ENCODE measurements at regions not wholly inside any gene's neighbourhood (a gene's known extent, or its start where the extent isn't known, plus 50 kb on each side); places are given as distances from the start of the nearest gene placed in this dataset.

DNA sequence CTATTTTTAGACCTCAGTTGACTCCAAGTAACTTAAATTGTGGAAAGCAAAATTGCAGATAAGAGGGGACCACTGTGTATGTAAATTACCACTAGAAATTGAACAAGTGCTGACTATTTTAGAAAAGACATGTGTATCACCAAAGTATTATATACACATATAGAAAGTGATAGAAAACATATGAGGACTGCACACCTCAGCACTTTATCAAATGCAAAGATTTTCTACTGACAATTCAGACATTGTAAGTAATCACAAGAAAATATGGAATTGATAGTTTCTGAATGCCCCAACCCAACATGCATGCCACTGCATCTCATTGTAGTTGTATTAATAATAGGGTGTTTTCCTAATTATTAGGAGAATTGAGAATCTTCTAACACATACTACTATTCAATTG is 536.5 kb downstream of the CDH11 start:
- no peak for DNase-seq (ENCODE audit: low read depth, low spot score)
- Histone ChIP-seq H3K36me3 (ENCODE audit: insufficient read depth, low read length) (no peaks in the 10 kb centered on the region), H3K4me3 (no peak overlapping the region), H3K27ac (no peak overlapping the region), H3K9ac (ENCODE audit: insufficient read length) (no peak overlapping the region), H3K9me3 (ENCODE audit: low read depth, low read length) (no peaks in the 10 kb centered on the region)
- TF ChIP-seq POLR2AphosphoS5 (IDR thresholded peaks at IDR 0.05; ENCODE audit: borderline replicate concordance, low read depth, low read length): no peak
- TF ChIP-seq FOXP2 (optimal IDR thresholded peaks at IDR 0.05; ENCODE audit: control extremely low read depth, extremely low read length, insufficient read depth): no peak
- no peak for TF ChIP-seq EZH2 (IDR thresholded peaks at IDR 0.05)

DNA sequence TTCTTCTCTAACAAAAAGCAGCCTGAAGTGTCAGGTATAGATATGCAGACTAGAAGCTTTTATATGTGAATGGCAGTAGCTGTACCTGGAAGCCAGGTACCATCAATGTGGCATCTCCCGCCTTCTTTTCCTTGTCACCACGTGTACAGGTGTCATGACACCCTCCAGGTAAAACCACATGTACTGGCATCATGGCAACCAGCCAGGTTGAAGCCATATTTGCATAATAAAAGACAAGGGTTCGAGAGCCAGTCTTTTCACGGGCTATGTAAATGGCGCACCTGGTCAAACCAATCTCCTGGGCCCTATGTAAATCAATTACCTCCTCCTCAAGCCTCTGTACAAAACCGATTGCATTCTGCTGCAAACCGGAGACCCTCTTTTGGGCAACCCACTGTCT is 541.3 kb downstream of the CDH11 start:
- Histone ChIP-seq H3K27ac (no peak overlapping the region), H3K9me3 (ENCODE audit: low read depth, low read length) (no peaks in the 10 kb centered on the region), H3K36me3 (ENCODE audit: insufficient read depth, low read length) (no peaks in the 10 kb centered on the region), H3K9ac (ENCODE audit: insufficient read length) (no peak overlapping the region), H3K4me3 (no peak overlapping the region)
- TF ChIP-seq EZH2 (IDR thresholded peaks at IDR 0.05) (no peak), FOXP2 (optimal IDR thresholded peaks at IDR 0.05; ENCODE audit: control extremely low read depth, extremely low read length, insufficient read depth) (no peak), POLR2AphosphoS5 (IDR thresholded peaks at IDR 0.05; ENCODE audit: borderline replicate concordance, low read depth, low read length) (no peak)
- no peak for DNase-seq (ENCODE audit: low read depth, low spot score)

- H3K27ac ChIP-seq: no peak overlapping the region
- no peak overlapping the region for H3K9ac ChIP-seq (ENCODE audit: insufficient read length)
- no peaks in the 10 kb centered on the region for H3K9me3 ChIP-seq (ENCODE audit: low read depth, low read length)
- H3K4me3 ChIP-seq: no peak overlapping the region
- H3K36me3 ChIP-seq (ENCODE audit: insufficient read depth, low read length): no peaks in the 10 kb centered on the region
- DNase-seq (ENCODE audit: low read depth, low spot score): no peak
- no peak for TF ChIP-seq POLR2AphosphoS5 (IDR thresholded peaks at IDR 0.05; ENCODE audit: borderline replicate concordance, low read depth, low read length)
- no peak for TF ChIP-seq FOXP2 (optimal IDR thresholded peaks at IDR 0.05; ENCODE audit: control extremely low read depth, extremely low read length, insufficient read depth)
- TF ChIP-seq EZH2 (IDR thresholded peaks at IDR 0.05): no peak
Observed at GRCh38 chr16:64579712-64580111, 542.2 kb downstream of the CDH11 start.

GRCh38 chr16:64545768-64546167 is 576.1 kb downstream of the CDH11 start:
- H3K9ac ChIP-seq (ENCODE audit: insufficient read length): no peak overlapping the region

GRCh38 chr16:64544859-64545258 is 577.0 kb downstream of the CDH11 start:
- TF ChIP-seq EZH2 (IDR thresholded peaks at IDR 0.05) (no peak), POLR2AphosphoS5 (IDR thresholded peaks at IDR 0.05; ENCODE audit: borderline replicate concordance, low read depth, low read length) (no peak), FOXP2 (optimal IDR thresholded peaks at IDR 0.05; ENCODE audit: control extremely low read depth, extremely low read length, insufficient read depth) (no peak)
- Histone ChIP-seq H3K9me3 (ENCODE audit: low read depth, low read length) (no peaks in the 10 kb centered on the region), H3K4me3 (no peak overlapping the region), H3K27ac (no peak overlapping the region), H3K36me3 (ENCODE audit: insufficient read depth, low read length) (no peaks in the 10 kb centered on the region), H3K9ac (ENCODE audit: insufficient read length) (no peak overlapping the region)
- DNase-seq (ENCODE audit: low read depth, low spot score): no peak

More at GRCh38 chr16:64545768-64546167, 576.1 kb downstream of the CDH11 start:
- H3K36me3 ChIP-seq (ENCODE audit: insufficient read depth, low read length): no peaks in the 10 kb centered on the region
- DNase-seq (ENCODE audit: low read depth, low spot score): no peak
- no peak for TF ChIP-seq EZH2 (IDR thresholded peaks at IDR 0.05)
- no peak for TF ChIP-seq POLR2AphosphoS5 (IDR thresholded peaks at IDR 0.05; ENCODE audit: borderline replicate concordance, low read depth, low read length)
- TF ChIP-seq FOXP2 (optimal IDR thresholded peaks at IDR 0.05; ENCODE audit: control extremely low read depth, extremely low read length, insufficient read depth): no peak
- no peaks in the 10 kb centered on the region for H3K9me3 ChIP-seq (ENCODE audit: low read depth, low read length)
- H3K4me3 ChIP-seq: no peak overlapping the region
- H3K27ac ChIP-seq: no peak overlapping the region

DNA sequence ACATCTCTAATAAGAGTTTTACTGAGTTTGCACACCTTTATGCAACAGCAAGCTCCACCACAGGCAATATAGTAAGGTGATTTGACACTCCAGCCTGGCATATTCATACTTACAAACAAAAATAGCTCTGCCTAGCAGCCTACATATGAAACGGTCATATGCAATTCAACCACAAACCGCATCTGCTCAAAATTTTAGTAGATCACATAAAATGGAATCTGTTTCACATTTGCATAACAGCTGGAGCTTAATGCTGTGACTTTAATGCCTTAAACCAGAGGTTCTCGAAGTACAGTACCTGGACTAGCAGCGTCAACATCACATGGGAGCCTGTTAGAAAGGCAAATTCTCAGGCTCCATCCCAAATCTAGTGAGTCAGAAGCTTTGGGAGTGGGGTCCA is 578.4 kb downstream of the CDH11 start:
- Histone ChIP-seq H3K9me3 (ENCODE audit: low read depth, low read length) (no peaks in the 10 kb centered on the region), H3K9ac (ENCODE audit: insufficient read length) (no peak overlapping the region), H3K4me3 (no peak overlapping the region), H3K27ac (no peak overlapping the region), H3K36me3 (ENCODE audit: insufficient read depth, low read length) (no peaks in the 10 kb centered on the region)
- DNase-seq (ENCODE audit: low read depth, low spot score): no peak
- TF ChIP-seq FOXP2 (optimal IDR thresholded peaks at IDR 0.05; ENCODE audit: control extremely low read depth, extremely low read length, insufficient read depth) (no peak), POLR2AphosphoS5 (IDR thresholded peaks at IDR 0.05; ENCODE audit: borderline replicate concordance, low read depth, low read length) (no peak), EZH2 (IDR thresholded peaks at IDR 0.05) (no peak)

GRCh38 chr16:64543031-64543430 is 578.8 kb downstream of the CDH11 start:
- no peak for DNase-seq (ENCODE audit: low read depth, low spot score)
- H3K36me3 ChIP-seq (ENCODE audit: insufficient read depth, low read length): no peaks in the 10 kb centered on the region
- no peaks in the 10 kb centered on the region for H3K9me3 ChIP-seq (ENCODE audit: low read depth, low read length)
- TF ChIP-seq FOXP2 (optimal IDR thresholded peaks at IDR 0.05; ENCODE audit: control extremely low read depth, extremely low read length, insufficient read depth) (no peak), POLR2AphosphoS5 (IDR thresholded peaks at IDR 0.05; ENCODE audit: borderline replicate concordance, low read depth, low read length) (no peak), EZH2 (IDR thresholded peaks at IDR 0.05) (no peak)
- no peak overlapping the region for H3K9ac ChIP-seq (ENCODE audit: insufficient read length)
- no peak overlapping the region for H3K27ac ChIP-seq
- H3K4me3 ChIP-seq: no peak overlapping the region

- no peak for DNase-seq (ENCODE audit: low read depth, low spot score)
- Histone ChIP-seq H3K9me3 (ENCODE audit: low read depth, low read length) (no peaks in the 10 kb centered on the region), H3K36me3 (ENCODE audit: insufficient read depth, low read length) (no peaks in the 10 kb centered on the region), H3K4me3 (no peak overlapping the region), H3K9ac (ENCODE audit: insufficient read length) (no peak overlapping the region), H3K27ac (no peak overlapping the region)
- TF ChIP-seq EZH2 (IDR thresholded peaks at IDR 0.05) (no peak), POLR2AphosphoS5 (IDR thresholded peaks at IDR 0.05; ENCODE audit: borderline replicate concordance, low read depth, low read length) (no peak), FOXP2 (optimal IDR thresholded peaks at IDR 0.05; ENCODE audit: control extremely low read depth, extremely low read length, insufficient read depth) (no peak)
Observed at GRCh38 chr16:64542152-64542551, 579.7 kb downstream of the CDH11 start.

DNA sequence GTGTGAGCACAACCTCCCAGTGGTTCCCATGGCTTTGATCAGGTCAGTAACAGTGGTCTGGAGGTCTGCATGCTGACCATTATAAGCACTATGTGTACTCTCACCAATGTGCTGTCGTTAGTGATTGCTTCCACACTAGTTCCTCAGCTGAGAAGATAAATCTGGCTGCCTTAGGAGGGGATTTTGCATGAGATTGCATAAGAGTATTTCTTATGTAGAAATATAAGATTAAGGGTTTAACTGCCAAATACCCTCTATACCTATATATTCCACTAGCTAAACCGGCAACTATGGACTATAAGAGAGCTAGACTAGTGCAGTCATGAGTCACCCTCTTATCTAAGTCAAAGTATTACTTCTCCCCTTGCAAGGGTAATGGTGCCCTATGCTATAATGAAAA is 580.2 kb downstream of the CDH11 start:
- DNase-seq (ENCODE audit: low read depth, low spot score): no peak
- no peak overlapping the region for H3K9ac ChIP-seq (ENCODE audit: insufficient read length)
- no peaks in the 10 kb centered on the region for H3K36me3 ChIP-seq (ENCODE audit: insufficient read depth, low read length)
- H3K9me3 ChIP-seq (ENCODE audit: low read depth, low read length): no peaks in the 10 kb centered on the region
- no peak for TF ChIP-seq POLR2AphosphoS5 (IDR thresholded peaks at IDR 0.05; ENCODE audit: borderline replicate concordance, low read depth, low read length)
- no peak for TF ChIP-seq EZH2 (IDR thresholded peaks at IDR 0.05)
- TF ChIP-seq FOXP2 (optimal IDR thresholded peaks at IDR 0.05; ENCODE audit: control extremely low read depth, extremely low read length, insufficient read depth): no peak
- no peak overlapping the region for H3K4me3 ChIP-seq
- H3K27ac ChIP-seq: no peak overlapping the region

Data from SK-N-MC (cell line).